GM08714 (cell line): ENCODE measurements at regions not wholly inside any gene's neighbourhood (a gene's known extent, or its start where the extent isn't known, plus 50 kb on each side); places are given as distances from the start of the nearest gene placed in this dataset.

Experiments
- H3K4me3 ChIP-seq: fragments of 200-500 bp; sonication (Bioruptor generic); 2 replicates; pipeline ENCODE4 v1.5.1; 2014; ENCODE audit warnings: mild to moderate bottlenecking, low read length, inconsistent platforms
- ZNF274 ChIP-seq: IDR thresholded peaks from 2 replicates; pipeline ENCODE4 v1.6.1; 2012; ENCODE audit warnings: mild to moderate bottlenecking, low read depth, low read length

- no peak overlapping the region for H3K4me3 ChIP-seq
- no peak for TF ChIP-seq ZNF274
These were observed 319.9 kb downstream of the CBLN4 start for GRCh38 chr20:55685425-55685824.

DNA sequence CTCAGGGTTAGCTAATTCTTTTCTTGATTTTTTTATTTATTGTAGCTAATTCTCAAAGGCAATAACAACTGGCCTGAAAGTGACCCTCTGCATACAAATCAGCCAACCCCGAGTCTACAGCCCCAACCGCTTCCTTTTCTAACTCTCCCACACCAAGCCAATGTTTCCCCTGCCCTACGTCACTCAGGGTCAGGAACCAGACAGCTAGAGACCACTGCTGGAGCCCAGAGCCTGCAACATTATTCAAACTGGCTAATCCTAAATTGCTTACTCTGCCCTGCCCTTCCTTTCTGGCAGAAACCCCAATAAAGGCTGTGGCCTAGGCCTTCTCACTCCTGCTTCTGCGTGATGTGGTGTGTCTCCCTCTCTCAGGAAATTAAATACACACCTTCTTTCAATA lies 320.7 kb downstream of the CBLN4 start:
- no peak for TF ChIP-seq ZNF274
- no peak overlapping the region for H3K4me3 ChIP-seq

DNA sequence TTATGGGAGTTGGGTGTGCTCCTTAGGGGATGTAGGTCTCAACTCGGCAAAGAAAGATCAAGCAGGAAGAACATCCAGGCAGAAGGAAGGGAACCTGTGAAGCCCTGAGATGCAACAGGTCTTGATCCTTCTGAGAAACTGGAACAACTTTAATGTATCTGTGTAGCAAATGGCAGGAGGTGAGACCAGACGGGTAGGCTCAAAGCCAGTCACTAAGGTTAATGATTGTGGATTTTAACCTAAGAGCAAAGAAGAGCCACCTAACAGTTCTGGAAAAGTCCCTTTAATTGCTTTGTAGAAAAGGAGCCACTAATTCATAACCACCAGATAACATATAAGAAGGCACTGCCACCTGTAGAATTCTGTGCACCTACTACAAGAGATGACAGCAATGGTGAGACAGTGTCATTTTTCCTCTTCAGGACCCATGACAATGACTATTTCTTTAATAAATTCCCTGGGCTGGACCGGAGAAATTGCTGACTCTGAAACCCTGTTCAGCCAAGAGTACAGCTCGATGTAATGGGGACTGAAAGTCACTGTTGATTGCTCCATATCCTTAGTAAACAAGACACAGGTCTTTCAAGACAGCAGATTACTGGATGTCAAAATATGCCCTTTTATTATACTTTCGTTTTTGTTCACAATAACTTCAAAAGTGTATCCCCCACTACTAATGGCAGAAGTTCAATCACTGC lies 326.2 kb downstream of the CBLN4 start:
- no peak for TF ChIP-seq ZNF274
- no peak overlapping the region for H3K4me3 ChIP-seq

DNA sequence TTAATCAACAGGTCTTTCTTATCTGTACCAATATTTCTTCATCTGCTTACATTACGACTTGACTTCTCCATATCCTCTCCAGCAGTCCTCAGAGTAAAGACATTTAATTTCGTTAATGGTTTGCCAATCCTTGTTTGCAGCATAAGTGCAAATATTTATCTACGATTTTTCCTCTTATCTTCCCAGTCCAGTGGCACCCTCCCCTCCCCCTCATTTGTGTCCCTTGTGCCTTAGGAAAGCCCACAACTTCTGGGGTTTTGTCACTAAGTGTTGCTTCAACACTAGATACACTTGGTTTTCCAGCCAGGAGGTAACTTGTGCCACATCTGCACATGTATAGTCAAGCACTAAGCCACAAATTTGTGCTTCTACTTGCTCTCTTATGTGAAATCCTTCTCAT lies 327.2 kb downstream of the CBLN4 start:
- no peak for TF ChIP-seq ZNF274
- H3K4me3 ChIP-seq = no peak overlapping the region

DNA sequence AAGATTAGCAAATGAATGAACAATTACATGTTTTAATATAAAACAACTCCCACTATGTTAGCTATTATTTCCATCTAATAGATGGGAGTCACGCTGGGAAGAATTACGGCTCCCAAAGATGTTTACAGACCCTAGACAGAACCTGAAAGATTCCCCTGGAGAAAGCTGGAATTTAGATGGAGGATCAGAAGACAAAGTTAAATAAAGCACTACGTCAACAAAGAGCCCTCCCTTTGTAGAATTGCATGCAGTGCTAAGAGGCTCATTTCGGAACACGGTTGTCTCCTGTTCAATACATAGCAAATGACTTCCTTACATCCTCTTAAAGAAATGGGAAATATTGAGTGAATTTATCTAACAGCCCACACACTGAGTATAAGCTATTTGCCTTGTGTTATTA lies 328.3 kb downstream of the CBLN4 start:
- no peak overlapping the region for H3K4me3 ChIP-seq
- no peak for TF ChIP-seq ZNF274

DNA sequence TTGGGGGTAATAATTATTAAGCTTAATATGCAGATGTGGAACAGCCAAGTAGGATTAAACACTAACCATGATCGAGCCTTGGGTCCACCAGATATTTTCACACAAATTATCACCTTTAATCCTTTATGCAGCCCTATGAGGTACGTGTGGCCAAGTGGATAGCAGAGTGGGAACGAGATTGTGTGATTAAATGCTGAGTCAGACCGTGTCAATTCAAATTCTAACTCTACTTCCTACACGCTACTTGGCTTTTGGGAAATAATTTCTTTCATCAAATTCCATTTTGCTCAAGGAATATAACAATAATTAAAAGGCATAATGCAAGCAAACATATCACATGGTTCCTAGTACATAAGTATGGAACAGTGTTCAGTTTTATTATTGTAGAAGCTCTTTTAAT lies 329.2 kb downstream of the CBLN4 start:
- H3K4me3 ChIP-seq = no peak overlapping the region
- TF ChIP-seq ZNF274 = no peak

DNA sequence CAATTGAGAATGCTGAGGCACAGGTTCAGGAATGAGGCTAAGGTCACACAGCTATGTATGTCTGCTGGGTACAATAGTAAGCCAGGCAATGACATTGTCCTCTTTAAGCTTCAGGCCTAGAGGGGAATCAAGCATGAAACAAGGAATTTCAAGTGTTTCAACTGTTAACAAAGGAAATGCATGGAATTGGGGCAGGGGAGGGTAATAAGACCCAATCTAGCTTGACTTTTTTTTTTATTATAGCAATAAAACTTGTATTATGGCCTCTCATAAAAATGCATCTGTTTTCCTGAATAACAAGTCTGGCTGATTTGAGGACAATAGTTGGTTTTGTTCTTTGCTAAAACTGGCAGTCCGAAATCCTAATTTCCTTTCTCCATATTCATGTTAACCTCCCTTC lies 336.7 kb downstream of the CBLN4 start:
- H3K4me3 ChIP-seq = no peak overlapping the region
- no peak for TF ChIP-seq ZNF274

DNA sequence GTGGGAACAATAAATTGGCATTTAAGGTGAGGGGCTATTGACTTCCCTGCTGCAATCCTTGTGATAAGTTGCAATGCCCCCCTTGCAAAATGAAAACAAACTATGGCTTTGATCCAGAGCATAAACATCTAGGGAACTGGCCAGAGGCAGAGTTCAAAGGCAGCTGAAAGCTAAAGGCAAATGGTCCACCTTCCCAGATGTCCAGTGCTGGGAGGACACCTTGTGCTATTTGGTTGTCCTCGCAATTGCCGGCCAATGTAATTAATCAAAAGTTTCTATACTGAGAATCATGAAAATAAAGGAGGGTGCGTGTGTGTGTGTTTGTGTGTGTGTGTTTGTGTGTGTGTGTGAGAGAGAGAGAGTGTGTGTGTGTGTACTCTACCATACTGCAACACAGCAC lies 337.4 kb downstream of the CBLN4 start:
- H3K4me3 ChIP-seq = no peak overlapping the region

GRCh38 chr20:55667024-55667423 lies 338.3 kb downstream of the CBLN4 start:
- TF ChIP-seq ZNF274 = no peak
- H3K4me3 ChIP-seq = no peak overlapping the region

More for the DNA sequence above, 337.4 kb downstream of the CBLN4 start:
- TF ChIP-seq ZNF274 = no peak

DNA sequence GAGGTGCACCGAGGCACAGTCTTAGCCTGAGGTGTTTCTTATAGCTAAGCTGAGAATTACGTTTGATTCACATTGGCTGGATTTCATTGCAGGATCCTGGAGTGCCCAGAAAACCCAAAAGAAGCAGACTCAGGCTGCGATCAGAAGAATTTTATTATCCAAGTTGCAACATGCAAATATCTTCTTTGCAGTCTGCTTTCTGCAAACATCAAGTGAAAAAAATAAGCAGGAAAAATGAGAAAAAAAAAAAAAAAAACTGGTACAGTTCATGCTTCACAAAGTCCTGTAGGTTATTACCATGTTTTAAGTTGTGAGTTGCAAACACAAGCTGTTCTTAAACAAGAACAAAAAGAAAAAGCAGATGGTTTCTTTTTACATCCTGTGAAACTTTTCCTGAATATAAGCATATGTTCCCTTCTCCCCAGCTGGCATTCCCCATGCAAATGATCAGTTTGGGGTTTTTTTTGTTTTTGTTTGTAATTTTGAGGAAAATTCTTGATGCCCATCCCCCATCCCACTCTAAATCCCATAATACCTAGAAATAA lies 349.0 kb downstream of the CBLN4 start:
- no peak for TF ChIP-seq ZNF274
- no peak overlapping the region for H3K4me3 ChIP-seq

GRCh38 chr20:55650657-55651360 lies 354.5 kb downstream of the CBLN4 start:
- H3K4me3 ChIP-seq = no peak overlapping the region
- no peak for TF ChIP-seq ZNF274

GRCh38 chr20:55649254-55649653 lies 356.1 kb downstream of the CBLN4 start:
- no peak overlapping the region for H3K4me3 ChIP-seq
- TF ChIP-seq ZNF274 = no peak

- H3K4me3 ChIP-seq = no peak overlapping the region
- no peak for TF ChIP-seq ZNF274
These were observed 358.5 kb downstream of the CBLN4 start for GRCh38 chr20:55646851-55647250.

GRCh38 chr20:55641497-55641896 lies 363.8 kb downstream of the CBLN4 start:
- TF ChIP-seq ZNF274 = no peak
- no peak overlapping the region for H3K4me3 ChIP-seq

DNA sequence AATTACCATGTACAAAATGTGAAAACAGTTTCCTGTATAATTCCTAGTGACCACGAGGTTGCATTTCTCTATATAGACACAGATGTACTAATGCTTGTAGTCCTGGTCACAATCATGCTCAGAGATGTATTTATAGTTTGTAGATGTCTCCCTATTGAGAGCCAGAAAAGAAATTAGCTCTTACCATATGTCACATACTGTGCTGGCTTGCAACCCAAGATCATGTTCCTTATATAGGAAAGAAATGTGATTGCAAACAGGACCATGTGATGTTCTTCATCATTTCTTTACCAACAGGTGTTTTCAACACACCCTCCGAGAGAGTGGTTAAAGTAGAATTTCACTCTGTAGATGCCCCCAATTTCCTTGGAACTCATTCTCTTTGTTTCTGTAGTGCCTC lies 369.4 kb downstream of the CBLN4 start:
- no peak for TF ChIP-seq ZNF274
- no peak overlapping the region for H3K4me3 ChIP-seq
